Left lung (tissue), 4 donors: ENCODE measurements at regions not wholly inside any gene's neighbourhood (a gene's known extent, or its start where the extent isn't known, plus 50 kb on each side); places are given as distances from the start of the nearest gene placed in this dataset.

ENCODE experiments used
- ATAC-seq: fragments of 200-7000 bp; cut with Tn5 transposase; one replicate; pipeline ENCODE4 v1.9.1; 2020; ENCODE audit warnings: moderate library complexity
- DNase-seq, 4 donors: peaks; one replicate each; pipeline ENCODE4 v3.0.0-alpha.2; 2013 to 2020
- H3K27ac ChIP-seq, 2 donors: fragments of 200-600 bp; sonication (generic) in 1 of 2; one replicate each; pipeline versions ENCODE4 v1.5.0 to v1.8.0; 2020 to 2021
- H3K27me3 ChIP-seq, 2 donors: fragments of 200-600 bp; sonication (generic) in 1 of 2; one replicate each; pipeline versions ENCODE4 v1.5.0 to v1.8.0; 2020 to 2021
- H3K36me3 ChIP-seq, 2 donors: fragments of 200-600 bp; sonication (generic) in 1 of 2; one replicate each; pipeline versions ENCODE4 v1.5.0 to v1.8.0; 2020 to 2021
- H3K4me1 ChIP-seq, 2 donors: fragments of 200-600 bp; one replicate each; pipeline ENCODE4 v1.8.0; 2021
- H3K4me3 ChIP-seq, 2 donors: fragments of 200-600 bp; sonication (generic) in 1 of 2; one replicate each; pipeline versions ENCODE4 v1.5.0 to v1.8.0; 2020 to 2021; ENCODE audit warnings: mild to moderate bottlenecking in 1 of 2
- H3K9me3 ChIP-seq, 2 donors: fragments of 200-600 bp; sonication (generic) in 1 of 2; one replicate each; pipeline versions ENCODE4 v1.5.0 to v1.8.0; 2020 to 2021
- CTCF ChIP-seq, 2 donors: fragments of 200-600 bp; sonication (generic) in 1 of 2; IDR thresholded peaks; one replicate each; pipeline versions ENCODE4 v1.5.0 to v1.8.0; 2021; ENCODE audit warnings: antibody characterized with exemption in 2 of 2
- intact Hi-C, 2 donors: fragments of 100-400 bp; cut with DNase I; formaldehyde crosslinking; loops; one replicate each; pipeline versions ENCODE4 v1.11.2 to v1.14.2; 2022
- donor health status: DM: no; HTN: yes; CAD: no.
- donor health status: DM: no; HTN: no; CAD: no.

GRCh38 chr6:15897063-15897876 is 231.6 kb upstream of the MYLIP start:
- no peaks in the 10 kb centered on the region for H3K36me3 ChIP-seq
- TF ChIP-seq CTCF (IDR thresholded peaks at IDR 0.05): no peak
- no peak overlapping the region for H3K4me3 ChIP-seq
- peaks cover 7 to 20% of the 10 kb centered on the region in 2 donors for H3K4me1 ChIP-seq
- H3K9me3 ChIP-seq: peaks cover 0 to 12% of the 10 kb centered on the region in 2 donors
- peak in 3 of 4 donors; percentile 54 to 83 (median 73) for DNase-seq
- intact Hi-C loops: no loop called here
- H3K27me3 ChIP-seq: no peaks in the 10 kb centered on the region
- H3K27ac ChIP-seq: peak overlapping the region; percentile 22 to 45
- ATAC-seq: peak; percentile 80

- Histone ChIP-seq H3K27me3 (no peaks in the 10 kb centered on the region), H3K4me3 (no peak overlapping the region), H3K36me3 (no peaks in the 10 kb centered on the region), H3K27ac (no peak overlapping the region), H3K4me1 (peaks cover 7 to 25% of the 10 kb centered on the region in 2 donors), H3K9me3 (peaks cover 0 to 12% of the 10 kb centered on the region in 2 donors)
- TF ChIP-seq CTCF (IDR thresholded peaks at IDR 0.05): no peak
- ATAC-seq (no peak), DNase-seq (no peak)
- intact Hi-C loops: no loop called here
Observed at GRCh38 chr6:15894973-15895725, 232.3 kb upstream of the DTNBP1 start.

- TF ChIP-seq CTCF (IDR thresholded peaks at IDR 0.05): peak; percentile 17 to 37
- DNase-seq: no peak
- ATAC-seq: no peak
- no peaks in the 10 kb centered on the region for H3K36me3 ChIP-seq
- peaks cover 7 to 38% of the 10 kb centered on the region in 2 donors for H3K4me1 ChIP-seq
- H3K27me3 ChIP-seq: no peaks in the 10 kb centered on the region
- H3K4me3 ChIP-seq: no peak overlapping the region
- no peak overlapping the region for H3K27ac ChIP-seq
- intact Hi-C loops: no loop called here
- H3K9me3 ChIP-seq: peaks cover 0 to 12% of the 10 kb centered on the region in 2 donors
Observed at GRCh38 chr6:15893556-15894253, 230.9 kb upstream of the DTNBP1 start.

- intact Hi-C loops: no loop called here
- TF ChIP-seq CTCF (IDR thresholded peaks at IDR 0.05): no peak
- Histone ChIP-seq H3K4me1 (peaks cover 6 to 45% of the 10 kb centered on the region in 2 donors), H3K36me3 (no peaks in the 10 kb centered on the region), H3K4me3 (no peak overlapping the region), H3K9me3 (peaks cover 0 to 12% of the 10 kb centered on the region in 2 donors), H3K27me3 (no peaks in the 10 kb centered on the region), H3K27ac (no peak overlapping the region)
- ATAC-seq: peak; percentile 24
- DNase-seq: no peak
Observed at GRCh38 chr6:15892369-15892768, 229.5 kb upstream of the DTNBP1 start.
